Mesodermal cell (in vitro differentiated cells): ENCODE measurements at regions not wholly inside any gene's neighbourhood (a gene's known extent, or its start where the extent isn't known, plus 50 kb on each side); places are given as distances from the start of the nearest gene placed in this dataset.

Source experiments
- H3K27ac ChIP-seq: 2 replicates; pipeline ENCODE4 v1.7.0; 2013; ENCODE audit warnings: mild to moderate bottlenecking, low read depth, low read length, moderate library complexity; ENCODE audit not compliant: severe bottlenecking
- H3K36me3 ChIP-seq: 2 replicates; pipeline ENCODE4 v1.7.1; 2013; ENCODE audit warnings: mild to moderate bottlenecking, low read length, moderate library complexity; ENCODE audit not compliant: control insufficient read depth, insufficient read depth
- H3K4me1 ChIP-seq: one replicate; pipeline ENCODE4 v1.7.1; 2013; ENCODE audit warnings: mild to moderate bottlenecking, low read length; ENCODE audit not compliant: insufficient read depth, control insufficient read depth, poor library complexity, severe bottlenecking
- H3K4me3 ChIP-seq: 2 replicates; pipeline ENCODE4 v1.7.0; 2013; ENCODE audit warnings: low read length, control low read depth, mild to moderate bottlenecking; ENCODE audit not compliant: insufficient read depth, poor library complexity, severe bottlenecking; ENCODE audit errors: extremely low read depth
- H3K9me3 ChIP-seq: 2 replicates; pipeline ENCODE4 v1.7.1; 2013; ENCODE audit warnings: mild to moderate bottlenecking, low read length, moderate library complexity; ENCODE audit not compliant: control insufficient read depth
- WGBS, 2 experiments: methylation state at CpG; one replicate each; pipeline ENCODE4 v1.1.5; 2013; ENCODE audit warnings: missing lambda C conversion rate in 2 of 2; ENCODE audit not compliant: insufficient coverage in 2 of 2; 5-methylcytosine and 5-hydroxymethylcytosine counted together

DNA sequence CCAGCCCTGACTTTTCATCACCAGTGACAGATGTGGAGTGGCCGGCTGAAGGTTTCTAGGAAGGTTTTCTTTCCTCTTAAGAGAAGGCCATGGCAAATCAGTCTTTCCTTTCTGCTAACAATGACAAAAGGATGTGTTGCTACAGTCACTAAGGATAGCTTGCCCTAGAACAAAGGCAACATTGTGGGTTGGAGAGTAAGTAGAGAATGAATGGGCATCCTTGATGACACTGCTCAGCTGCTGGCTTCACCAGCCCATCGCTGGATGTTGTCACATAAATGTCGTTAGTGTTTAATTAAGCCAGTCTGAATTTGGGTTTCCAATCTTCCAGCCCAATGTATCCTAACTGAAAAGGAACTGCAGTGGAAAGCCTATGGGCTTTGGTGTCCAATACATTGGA, 168.4 kb downstream of the ZIC5 start:
- H3K36me3 ChIP-seq: no peaks in the 10 kb centered on the region
- no peak overlapping the region for H3K27ac ChIP-seq
- WGBS, 2 experiments: 93% methylated on average over 2 of the region's 3 CpGs; no CpG with 5 or more reads in 1 of the 2 experiments
- H3K4me3 ChIP-seq: no peak overlapping the region
- H3K4me1 ChIP-seq: no peaks in the 10 kb centered on the region
- H3K9me3 ChIP-seq: no peaks in the 10 kb centered on the region

DNA sequence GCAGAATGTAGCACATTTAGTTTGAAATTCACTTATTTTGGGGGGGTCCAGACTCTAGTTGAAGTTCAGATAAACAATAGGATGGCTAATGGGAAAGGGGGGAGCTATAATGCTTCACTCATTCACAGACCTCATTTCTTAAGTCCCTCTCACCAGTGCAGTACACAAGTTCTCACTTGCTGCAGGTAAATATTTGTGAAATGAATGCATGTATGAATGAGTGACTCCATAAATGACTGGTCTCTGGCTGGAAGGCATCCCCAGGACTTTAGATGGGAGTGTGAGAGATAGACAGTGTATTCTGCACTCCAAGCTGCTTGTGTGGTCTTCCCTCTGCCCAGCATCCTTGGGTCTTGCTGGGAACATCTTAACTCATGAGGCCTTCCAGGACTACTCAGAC, 169.2 kb downstream of the ZIC5 start:
- Histone ChIP-seq H3K9me3 (no peaks in the 10 kb centered on the region), H3K4me1 (no peaks in the 10 kb centered on the region), H3K36me3 (no peaks in the 10 kb centered on the region), H3K27ac (no peak overlapping the region), H3K4me3 (no peak overlapping the region)

- no peaks in the 10 kb centered on the region for H3K9me3 ChIP-seq
- no peak overlapping the region for H3K4me3 ChIP-seq
- 63% methylated on average over 2 of the region's 4 CpGs; no CpG with 5 or more reads in 1 of the 2 experiments for WGBS, 2 experiments
- no peaks in the 10 kb centered on the region for H3K4me1 ChIP-seq
- no peak overlapping the region for H3K27ac ChIP-seq
- no peaks in the 10 kb centered on the region for H3K36me3 ChIP-seq
Observed at GRCh38 chr13:99800951-99801350, 170.6 kb downstream of the ZIC5 start.

- Histone ChIP-seq H3K4me3 (no peak overlapping the region), H3K4me1 (no peaks in the 10 kb centered on the region), H3K36me3 (no peaks in the 10 kb centered on the region), H3K9me3 (no peaks in the 10 kb centered on the region), H3K27ac (no peak overlapping the region)
- 86 to 100% methylated on average over 2 of the region's 3 CpGs for WGBS, 2 experiments
Observed at GRCh38 chr13:99800011-99800410, 171.6 kb downstream of the ZIC5 start.

- no peaks in the 10 kb centered on the region for H3K4me1 ChIP-seq
- 69 to 92% methylated on average over 3 to 4 of the region's 4 CpGs for WGBS, 2 experiments
- H3K9me3 ChIP-seq: no peaks in the 10 kb centered on the region
- no peak overlapping the region for H3K27ac ChIP-seq
- H3K4me3 ChIP-seq: no peak overlapping the region
- no peaks in the 10 kb centered on the region for H3K36me3 ChIP-seq
Observed at GRCh38 chr13:99798756-99799155, 172.8 kb downstream of the ZIC5 start.

GRCh38 chr13:99797691-99798090, 173.9 kb downstream of the ZIC5 start:
- Histone ChIP-seq H3K4me1 (no peaks in the 10 kb centered on the region), H3K36me3 (no peaks in the 10 kb centered on the region), H3K27ac (no peak overlapping the region), H3K9me3 (no peaks in the 10 kb centered on the region), H3K4me3 (no peak overlapping the region)
- 100% methylated on average over 1 of the region's 2 CpGs; no CpG with 5 or more reads in 1 of the 2 experiments for WGBS, 2 experiments

GRCh38 chr13:99796175-99796819, 175.3 kb downstream of the ZIC5 start:
- no peak overlapping the region for H3K27ac ChIP-seq
- no peaks in the 10 kb centered on the region for H3K36me3 ChIP-seq
- H3K4me3 ChIP-seq: no peak overlapping the region
- no peaks in the 10 kb centered on the region for H3K9me3 ChIP-seq
- H3K4me1 ChIP-seq: no peaks in the 10 kb centered on the region

DNA sequence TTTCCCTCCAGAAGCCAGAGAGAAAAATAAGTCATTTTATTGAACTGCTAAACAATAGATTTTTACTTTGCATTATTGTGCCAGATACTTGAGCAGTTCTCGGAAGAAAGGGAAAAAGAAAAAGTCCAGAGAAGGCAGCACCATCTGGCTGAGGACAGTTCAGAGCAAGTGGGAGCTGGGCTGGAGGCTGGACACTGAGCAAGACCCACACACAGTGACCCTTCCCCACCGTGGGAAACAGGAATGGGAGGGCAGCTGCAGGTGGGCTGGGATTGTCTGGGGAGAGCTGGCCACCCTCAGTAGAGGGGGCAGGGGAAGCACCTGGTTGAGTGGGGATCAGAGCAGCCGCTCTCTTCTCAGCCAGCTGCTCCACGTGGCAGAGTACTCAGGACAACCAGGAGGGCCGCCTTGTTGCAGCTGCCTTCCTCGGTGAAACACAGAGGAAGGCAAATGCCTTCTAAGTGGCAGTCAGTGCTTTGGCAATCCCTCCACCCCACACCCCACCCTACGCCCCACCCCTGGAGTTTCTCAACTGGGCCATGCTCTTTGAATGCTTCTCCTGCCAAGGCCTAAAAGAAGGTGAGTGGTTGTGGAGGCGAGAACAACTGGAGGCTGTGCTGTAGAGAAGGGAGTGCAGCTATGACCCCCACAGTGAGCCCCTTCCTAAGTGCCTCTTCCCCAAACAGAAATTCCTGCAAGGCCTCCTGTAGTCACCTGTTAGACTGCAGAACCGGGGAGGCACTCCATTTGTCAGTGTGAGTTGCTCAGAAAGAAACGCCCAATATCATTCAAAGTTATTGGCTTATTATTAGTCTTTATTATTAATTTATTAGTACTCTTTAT, 179.3 kb downstream of the ZIC5 start:
- no peak overlapping the region for H3K4me3 ChIP-seq
- 81 to 84% methylated on average over 4 to 5 of the region's 10 CpGs for WGBS, 2 experiments
- H3K36me3 ChIP-seq: no peaks in the 10 kb centered on the region
- no peak overlapping the region for H3K27ac ChIP-seq
- H3K4me1 ChIP-seq: no peaks in the 10 kb centered on the region
- H3K9me3 ChIP-seq: no peaks in the 10 kb centered on the region

DNA sequence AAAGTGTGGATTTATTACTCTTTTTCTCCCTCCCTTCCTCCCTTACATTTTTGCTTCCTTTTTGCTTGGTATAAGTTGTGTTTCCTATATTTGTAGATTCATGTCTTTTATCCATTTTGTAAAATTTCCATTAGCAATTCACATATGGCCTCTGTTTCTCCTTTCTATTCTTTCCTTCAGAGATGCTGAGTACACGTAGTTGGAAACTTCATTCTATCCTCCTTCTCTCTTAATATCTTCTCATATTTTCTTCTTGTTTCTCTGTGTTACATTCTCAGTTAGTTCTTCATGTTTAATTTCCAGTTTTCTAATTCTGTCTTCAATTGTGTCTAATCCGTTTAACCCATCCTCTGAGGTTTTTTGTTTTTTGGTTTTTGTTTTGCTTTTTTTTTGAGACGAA, 188.9 kb downstream of the ZIC5 start:
- 83 to 100% methylated on average over 1 to 2 of the region's 3 CpGs for WGBS, 2 experiments
- H3K27ac ChIP-seq: no peak overlapping the region
- H3K4me3 ChIP-seq: no peak overlapping the region
- no peaks in the 10 kb centered on the region for H3K9me3 ChIP-seq
- no peaks in the 10 kb centered on the region for H3K4me1 ChIP-seq
- H3K36me3 ChIP-seq: no peaks in the 10 kb centered on the region

DNA sequence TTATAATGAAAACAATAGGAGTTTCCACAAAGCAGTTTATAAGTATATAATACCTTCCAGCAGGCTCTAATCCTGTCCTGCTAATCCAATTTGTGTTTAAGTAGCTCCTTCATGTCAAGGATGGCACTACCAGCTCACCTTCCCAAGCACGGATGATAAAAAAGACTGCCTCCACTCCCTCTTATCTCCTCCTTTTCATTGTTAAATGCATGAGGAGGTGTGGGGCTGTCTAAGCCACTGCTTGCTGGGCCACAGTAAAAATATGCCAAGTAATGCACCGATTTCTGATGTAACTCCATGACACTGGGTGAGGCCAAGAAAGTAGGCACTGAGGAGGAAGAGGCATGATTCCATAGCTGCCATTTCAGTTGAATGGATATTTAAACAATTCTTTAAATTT, 193.1 kb downstream of the ZIC5 start:
- H3K4me1 ChIP-seq: no peaks in the 10 kb centered on the region
- H3K27ac ChIP-seq: no peak overlapping the region
- no peaks in the 10 kb centered on the region for H3K36me3 ChIP-seq
- no peak overlapping the region for H3K4me3 ChIP-seq
- 83 to 93% methylated on average over 1 to 2 of the region's 2 CpGs for WGBS, 2 experiments
- H3K9me3 ChIP-seq: no peaks in the 10 kb centered on the region

- 70 to 87% methylated on average over 3 of the region's 3 CpGs for WGBS, 2 experiments
- H3K36me3 ChIP-seq: no peaks in the 10 kb centered on the region
- no peaks in the 10 kb centered on the region for H3K9me3 ChIP-seq
- no peaks in the 10 kb centered on the region for H3K4me1 ChIP-seq
- no peak overlapping the region for H3K4me3 ChIP-seq
- no peak overlapping the region for H3K27ac ChIP-seq
Observed at GRCh38 chr13:99777873-99778272, 193.7 kb downstream of the ZIC5 start.
